Mesendoderm (in vitro differentiated cells): ENCODE measurements at regions not wholly inside any gene's neighbourhood (a gene's known extent, or its start where the extent isn't known, plus 50 kb on each side); places are given as distances from the start of the nearest gene placed in this dataset.

Source experiments
- DNase-seq: peaks from one replicate; pipeline ENCODE4 v3.0.0; 2013
- H2AK5ac ChIP-seq: 2 replicates; pipeline ENCODE4 v1.6.1; 2013; ENCODE audit warnings: low read length, inconsistent platforms
- H2BK120ac ChIP-seq: 2 replicates; pipeline ENCODE4 v1.6.1; 2013; ENCODE audit warnings: low read depth, mild to moderate bottlenecking, low read length, moderate library complexity, mixed read lengths
- H2BK15ac ChIP-seq: replicated peaks from 2 replicates; pipeline ENCODE4 v1.6.1; 2013; ENCODE audit warnings: low read depth, mild to moderate bottlenecking, moderate library complexity
- H2BK5ac ChIP-seq: 2 replicates; pipeline ENCODE4 v1.6.1; 2013; ENCODE audit warnings: low read length, inconsistent platforms
- H3K18ac ChIP-seq: 2 replicates; pipeline ENCODE4 v1.6.1; 2013; ENCODE audit warnings: mild to moderate bottlenecking, low read length, mixed read lengths
- H3K23ac ChIP-seq: one replicate; pipeline ENCODE4 v1.6.1; 2013; ENCODE audit warnings: low read length
- H3K27ac ChIP-seq: 2 replicates; pipeline ENCODE4 v1.5.1; 2013; ENCODE audit warnings: low read depth, mild to moderate bottlenecking, inconsistent platforms, low read length, moderate library complexity
- H3K27me3 ChIP-seq: 2 replicates; pipeline ENCODE4 v1.6.1; 2013; ENCODE audit warnings: low read length, control low read depth, mild to moderate bottlenecking, inconsistent platforms; ENCODE audit not compliant: insufficient read depth, poor library complexity
- H3K36me3 ChIP-seq: 2 replicates; pipeline ENCODE4 v1.6.1; 2013; ENCODE audit warnings: low read length, inconsistent platforms; ENCODE audit not compliant: control insufficient read depth, insufficient read depth
- H3K4ac ChIP-seq: one replicate; pipeline ENCODE4 v1.6.1; 2013; ENCODE audit warnings: low read depth, mild to moderate bottlenecking, low read length, moderate library complexity
- H3K4me1 ChIP-seq: 2 replicates; pipeline ENCODE4 v1.6.1; 2013; ENCODE audit warnings: low read depth, low read length, inconsistent platforms; ENCODE audit not compliant: control insufficient read depth
- H3K4me2 ChIP-seq: 2 replicates; pipeline ENCODE4 v1.6.1; 2013; ENCODE audit warnings: low read length
- H3K4me3 ChIP-seq: 2 replicates; pipeline ENCODE4 v1.5.1; 2013; ENCODE audit warnings: mild to moderate bottlenecking, low read length
- H3K56ac ChIP-seq: one replicate; pipeline ENCODE4 v1.6.1; 2013; ENCODE audit warnings: low read length
- H3K79me1 ChIP-seq: 2 replicates; pipeline ENCODE4 v1.6.1; 2013; ENCODE audit warnings: low read length, inconsistent platforms
- H3K79me2 ChIP-seq: 2 replicates; pipeline ENCODE4 v1.6.1; 2013; ENCODE audit warnings: mild to moderate bottlenecking, low read length; ENCODE audit not compliant: control insufficient read depth, insufficient read depth
- H3K9ac ChIP-seq: 2 replicates; pipeline ENCODE4 v1.6.1; 2013; ENCODE audit warnings: low read length, inconsistent platforms
- H4K5ac ChIP-seq: one replicate; pipeline ENCODE4 v1.6.1; 2013; ENCODE audit warnings: low read length
- H4K8ac ChIP-seq: one replicate; pipeline ENCODE4 v1.6.1; 2013; ENCODE audit warnings: low read depth, mild to moderate bottlenecking, control low read depth, low read length, moderate library complexity
- WGBS: extraction: QIAGEN DNeasy Blood & Tissue Kit; methylation state at CpG from one replicate; pipeline ENCODE4 v1.1.7; 2013; ENCODE audit warnings: low lambda C conversion rate, missing lambda C conversion rate; ENCODE audit not compliant: insufficient coverage; ENCODE audit errors: extremely low coverage; 5-methylcytosine and 5-hydroxymethylcytosine counted together

- H3K18ac ChIP-seq: no peak overlapping the region
- no peak overlapping the region for H2BK5ac ChIP-seq
- H3K4me1 ChIP-seq: peaks cover under 1% of the 10 kb centered on the region
- no peak overlapping the region for H3K4ac ChIP-seq
- no peak overlapping the region for H2BK15ac ChIP-seq
- H3K23ac ChIP-seq: no peak overlapping the region
- H3K79me1 ChIP-seq: no peaks in the 10 kb centered on the region
- H3K27me3 ChIP-seq: no peaks in the 10 kb centered on the region
- no peak overlapping the region for H2AK5ac ChIP-seq
- no peak overlapping the region for H3K9ac ChIP-seq
- no peak overlapping the region for H4K5ac ChIP-seq
- WGBS: no CpG with 5 or more reads among the region's 7 CpGs
- DNase-seq: no peak
- H3K56ac ChIP-seq: no peak overlapping the region
- no peak overlapping the region for H4K8ac ChIP-seq
- no peaks in the 10 kb centered on the region for H3K36me3 ChIP-seq
- H3K79me2 ChIP-seq: no peaks in the 10 kb centered on the region
- H3K4me2 ChIP-seq: no peak overlapping the region
- H3K27ac ChIP-seq: no peak overlapping the region
- no peak overlapping the region for H3K4me3 ChIP-seq
- no peak overlapping the region for H2BK120ac ChIP-seq
Measured at GRCh38 chr1:31127266-31127665, 61.7 kb upstream of the PUM1 start.

DNA sequence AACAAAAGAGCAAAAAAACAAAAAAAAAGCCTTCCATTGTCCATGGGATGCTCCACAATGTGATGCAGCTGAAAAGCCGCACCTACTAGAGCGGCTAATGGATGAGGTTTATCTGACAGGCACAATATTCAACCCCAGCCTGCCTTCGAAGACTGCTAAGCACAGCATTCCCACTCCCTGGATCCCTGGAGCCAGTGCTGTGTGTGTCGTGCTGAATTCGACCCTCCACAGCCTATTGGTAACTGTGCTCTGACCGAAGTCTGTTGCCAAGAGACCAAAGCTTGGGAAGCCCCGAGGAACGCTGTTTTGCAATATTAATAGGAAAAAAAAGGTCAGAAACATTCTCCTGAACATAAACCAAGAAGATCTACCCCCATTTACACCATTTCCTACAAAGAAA, 57.2 kb upstream of the PUM1 start:
- no peaks in the 10 kb centered on the region for H3K27me3 ChIP-seq
- H2BK120ac ChIP-seq: no peak overlapping the region
- H3K4me1 ChIP-seq: peaks cover 2% of the 10 kb centered on the region
- H3K23ac ChIP-seq: no peak overlapping the region
- no peaks in the 10 kb centered on the region for H3K79me1 ChIP-seq
- no peak overlapping the region for H2AK5ac ChIP-seq
- H3K79me2 ChIP-seq: no peaks in the 10 kb centered on the region
- H3K4ac ChIP-seq: no peak overlapping the region
- no peak overlapping the region for H3K9ac ChIP-seq
- no peaks in the 10 kb centered on the region for H3K36me3 ChIP-seq
- H2BK15ac ChIP-seq: no peak overlapping the region
- H3K27ac ChIP-seq: no peak overlapping the region
- no peak overlapping the region for H3K4me3 ChIP-seq
- H2BK5ac ChIP-seq: no peak overlapping the region
- DNase-seq: no peak
- peak overlapping the region; percentile 60 for H3K56ac ChIP-seq
- no peak overlapping the region for H4K5ac ChIP-seq
- WGBS: no CpG with 5 or more reads among the region's 8 CpGs
- H3K4me2 ChIP-seq: no peak overlapping the region
- H3K18ac ChIP-seq: no peak overlapping the region
- no peak overlapping the region for H4K8ac ChIP-seq

- H2BK120ac ChIP-seq: no peak overlapping the region
- no peak overlapping the region for H3K27ac ChIP-seq
- H3K4me3 ChIP-seq: no peak overlapping the region
- H3K56ac ChIP-seq: peak overlapping the region; percentile 76
- no peaks in the 10 kb centered on the region for H3K27me3 ChIP-seq
- H3K4ac ChIP-seq: no peak overlapping the region
- H3K4me1 ChIP-seq: peaks cover 2% of the 10 kb centered on the region
- H4K5ac ChIP-seq: no peak overlapping the region
- no CpG with 5 or more reads among the region's 6 CpGs for WGBS
- H2BK5ac ChIP-seq: no peak overlapping the region
- H3K18ac ChIP-seq: no peak overlapping the region
- H3K36me3 ChIP-seq: no peaks in the 10 kb centered on the region
- no peaks in the 10 kb centered on the region for H3K79me2 ChIP-seq
- peak; percentile 61 for DNase-seq
- H4K8ac ChIP-seq: no peak overlapping the region
- no peak overlapping the region for H2AK5ac ChIP-seq
- peak overlapping the region; percentile 48 for H3K9ac ChIP-seq
- no peak overlapping the region for H2BK15ac ChIP-seq
- H3K79me1 ChIP-seq: no peaks in the 10 kb centered on the region
- no peak overlapping the region for H3K23ac ChIP-seq
- H3K4me2 ChIP-seq: no peak overlapping the region
Measured at GRCh38 chr1:31122101-31122735, 56.7 kb upstream of the PUM1 start.

- no peak overlapping the region for H3K4ac ChIP-seq
- H3K4me3 ChIP-seq: no peak overlapping the region
- H3K36me3 ChIP-seq: no peaks in the 10 kb centered on the region
- no CpG with 5 or more reads among the region's 3 CpGs for WGBS
- H3K23ac ChIP-seq: no peak overlapping the region
- H3K4me1 ChIP-seq: peaks cover 2% of the 10 kb centered on the region
- H2BK120ac ChIP-seq: no peak overlapping the region
- no peak overlapping the region for H3K4me2 ChIP-seq
- H3K56ac ChIP-seq: no peak overlapping the region
- H3K9ac ChIP-seq: no peak overlapping the region
- no peak overlapping the region for H4K5ac ChIP-seq
- H2BK5ac ChIP-seq: no peak overlapping the region
- H4K8ac ChIP-seq: no peak overlapping the region
- H2AK5ac ChIP-seq: no peak overlapping the region
- H2BK15ac ChIP-seq: no peak overlapping the region
- no peaks in the 10 kb centered on the region for H3K79me1 ChIP-seq
- no peaks in the 10 kb centered on the region for H3K79me2 ChIP-seq
- no peak overlapping the region for H3K27ac ChIP-seq
- DNase-seq: no peak
- H3K27me3 ChIP-seq: no peaks in the 10 kb centered on the region
- H3K18ac ChIP-seq: no peak overlapping the region
Measured at GRCh38 chr1:31120783-31121180, 55.3 kb upstream of the PUM1 start.

GRCh38 chr1:31116022-31116421, 50.5 kb upstream of the PUM1 start:
- H2BK5ac ChIP-seq: no peak overlapping the region
- H3K23ac ChIP-seq: no peak overlapping the region
- no peaks in the 10 kb centered on the region for H3K79me1 ChIP-seq
- no peak overlapping the region for H3K9ac ChIP-seq
- H3K27me3 ChIP-seq: no peaks in the 10 kb centered on the region
- H3K56ac ChIP-seq: no peak overlapping the region
- H2BK120ac ChIP-seq: no peak overlapping the region
- no peak overlapping the region for H3K18ac ChIP-seq
- H2AK5ac ChIP-seq: no peak overlapping the region
- H3K27ac ChIP-seq: no peak overlapping the region
- no peak overlapping the region for H3K4me2 ChIP-seq
- no peaks in the 10 kb centered on the region for H3K36me3 ChIP-seq
- no peaks in the 10 kb centered on the region for H3K79me2 ChIP-seq
- H2BK15ac ChIP-seq: no peak overlapping the region
- no peak for DNase-seq
- H4K5ac ChIP-seq: no peak overlapping the region
- no peak overlapping the region for H4K8ac ChIP-seq
- no peak overlapping the region for H3K4me3 ChIP-seq
- H3K4ac ChIP-seq: no peak overlapping the region
- no peaks in the 10 kb centered on the region for H3K4me1 ChIP-seq
